ACC112 (cell line): ENCODE measurements at regions not wholly inside any gene's neighbourhood (a gene's known extent, or its start where the extent isn't known, plus 50 kb on each side); places are given as distances from the start of the nearest gene placed in this dataset.
"Not testable (repeated sequence)": the region's sequence is repeated elsewhere in the genome, so short reads cannot be mapped to it uniquely, and the experiment has no call there.

Experiments
- H2AFZ ChIP-seq: fragments of 200-600 bp; sonication (generic); one replicate; pipeline ENCODE4 v1.6.0; 2017; ENCODE audit warnings: antibody characterized with exemption, low read length; ENCODE audit not compliant: unreplicated experiment
- H3K27ac ChIP-seq: fragments of 200-600 bp; sonication (generic); 2 replicates; pipeline ENCODE4 v1.5.1; 2014; ENCODE audit warnings: low read depth, mild to moderate bottlenecking, antibody characterized with exemption, low read length, moderate library complexity
- H3K27me3 ChIP-seq: fragments of 200-600 bp; sonication (generic); 2 replicates; pipeline ENCODE4 v1.6.1; 2014; ENCODE audit warnings: mild to moderate bottlenecking, antibody characterized with exemption, low read length, moderate library complexity, mixed read lengths; ENCODE audit not compliant: insufficient read depth
- H3K36me3 ChIP-seq: fragments of 200-600 bp; sonication (generic); 2 replicates; pipeline ENCODE4 v1.6.1; 2016; ENCODE audit warnings: mild to moderate bottlenecking, antibody characterized with exemption, low read length, moderate library complexity, mixed read lengths; ENCODE audit not compliant: insufficient read depth
- H3K4me1 ChIP-seq: fragments of 200-600 bp; sonication (generic); one replicate; pipeline ENCODE4 v1.6.1; 2016; ENCODE audit warnings: low read length, mixed read lengths; ENCODE audit not compliant: insufficient read depth, unreplicated experiment, control insufficient read depth
- H3K4me3 ChIP-seq: fragments of 200-600 bp; sonication (generic); 2 replicates; pipeline ENCODE4 v1.5.1; 2014; ENCODE audit warnings: mild to moderate bottlenecking, low read depth, low read length
- H3K79me2 ChIP-seq: fragments of 200-600 bp; sonication (generic); one replicate; pipeline ENCODE4 v1.6.0; 2016; ENCODE audit warnings: low read length; ENCODE audit not compliant: control insufficient read depth, unreplicated experiment, insufficient read depth

GRCh38 chr2:194674043-194674442 is 983.0 kb upstream of the SLC39A10 start:
- Histone ChIP-seq H2AFZ (no peak overlapping the region), H3K4me1 (no peaks in the 10 kb centered on the region), H3K79me2 (no peaks in the 10 kb centered on the region), H3K27me3 (no peaks in the 10 kb centered on the region), H3K4me3 (no peak overlapping the region), H3K36me3 (no peaks in the 10 kb centered on the region), H3K27ac (no peak overlapping the region)

- H3K27ac ChIP-seq: no peak overlapping the region
- H2AFZ ChIP-seq: no peak overlapping the region
- H3K27me3 ChIP-seq: no peaks in the 10 kb centered on the region
Measured at GRCh38 chr2:194672994-194673393, 984.0 kb upstream of the SLC39A10 start.

GRCh38 chr2:194661431-194661830 is 995.6 kb upstream of the SLC39A10 start:
- H3K79me2 ChIP-seq: no peaks in the 10 kb centered on the region
- no peak overlapping the region for H3K4me3 ChIP-seq
- H3K27ac ChIP-seq: no peak overlapping the region
- H3K36me3 ChIP-seq: no peaks in the 10 kb centered on the region
- H3K27me3 ChIP-seq: no peaks in the 10 kb centered on the region
- H2AFZ ChIP-seq: no peak overlapping the region
- H3K4me1 ChIP-seq: no peaks in the 10 kb centered on the region

More at GRCh38 chr2:194672994-194673393, 984.0 kb upstream of the SLC39A10 start:
- no peaks in the 10 kb centered on the region for H3K79me2 ChIP-seq
- no peaks in the 10 kb centered on the region for H3K4me1 ChIP-seq
- no peaks in the 10 kb centered on the region for H3K36me3 ChIP-seq
- no peak overlapping the region for H3K4me3 ChIP-seq

- not testable (repeated sequence) for H3K27ac ChIP-seq, H2AFZ ChIP-seq, H3K27me3 ChIP-seq, H3K4me1 ChIP-seq, H3K79me2 ChIP-seq, H3K4me3 ChIP-seq, H3K36me3 ChIP-seq
Measured at GRCh38 chr2:194639057-194639456, 1018.0 kb upstream of the SLC39A10 start.

- H3K4me1 ChIP-seq: no peaks in the 10 kb centered on the region
- H3K79me2 ChIP-seq: no peaks in the 10 kb centered on the region
- H3K27me3 ChIP-seq: no peaks in the 10 kb centered on the region
- H3K36me3 ChIP-seq: no peaks in the 10 kb centered on the region
- H3K27ac ChIP-seq: no peak overlapping the region
- no peak overlapping the region for H2AFZ ChIP-seq
- no peak overlapping the region for H3K4me3 ChIP-seq
Measured at GRCh38 chr2:194621945-194622344, 1035.1 kb upstream of the SLC39A10 start.

GRCh38 chr2:194619366-194619765 is 1037.7 kb upstream of the SLC39A10 start:
- H3K27me3 ChIP-seq: no peaks in the 10 kb centered on the region
- no peak overlapping the region for H2AFZ ChIP-seq
- no peaks in the 10 kb centered on the region for H3K4me1 ChIP-seq
- H3K27ac ChIP-seq: no peak overlapping the region
- no peaks in the 10 kb centered on the region for H3K36me3 ChIP-seq
- H3K4me3 ChIP-seq: no peak overlapping the region
- no peaks in the 10 kb centered on the region for H3K79me2 ChIP-seq

- no peaks in the 10 kb centered on the region for H3K79me2 ChIP-seq
- no peak overlapping the region for H3K4me3 ChIP-seq
- H3K4me1 ChIP-seq: no peaks in the 10 kb centered on the region
- no peak overlapping the region for H2AFZ ChIP-seq
- no peak overlapping the region for H3K27ac ChIP-seq
- H3K36me3 ChIP-seq: no peaks in the 10 kb centered on the region
- H3K27me3 ChIP-seq: no peaks in the 10 kb centered on the region
Measured at GRCh38 chr2:194618432-194618831, 1038.6 kb upstream of the SLC39A10 start.

GRCh38 chr2:194616334-194616733 is 1040.7 kb upstream of the SLC39A10 start:
- H3K4me3 ChIP-seq: no peak overlapping the region
- no peak overlapping the region for H3K27ac ChIP-seq
- H3K79me2 ChIP-seq: no peaks in the 10 kb centered on the region
- no peaks in the 10 kb centered on the region for H3K27me3 ChIP-seq
- no peaks in the 10 kb centered on the region for H3K4me1 ChIP-seq
- H3K36me3 ChIP-seq: no peaks in the 10 kb centered on the region
- no peak overlapping the region for H2AFZ ChIP-seq

GRCh38 chr2:194610297-194610696 is 1046.7 kb upstream of the SLC39A10 start:
- H3K27me3 ChIP-seq: no peaks in the 10 kb centered on the region
- H3K79me2 ChIP-seq: no peaks in the 10 kb centered on the region
- no peaks in the 10 kb centered on the region for H3K4me1 ChIP-seq
- no peak overlapping the region for H3K27ac ChIP-seq
- H2AFZ ChIP-seq: no peak overlapping the region
- no peak overlapping the region for H3K4me3 ChIP-seq
- H3K36me3 ChIP-seq: no peaks in the 10 kb centered on the region

GRCh38 chr2:194603429-194603828 is 1053.6 kb upstream of the SLC39A10 start:
- H3K4me1 ChIP-seq: no peaks in the 10 kb centered on the region
- no peak overlapping the region for H3K4me3 ChIP-seq
- no peak overlapping the region for H2AFZ ChIP-seq
- H3K27me3 ChIP-seq: no peaks in the 10 kb centered on the region
- H3K79me2 ChIP-seq: no peaks in the 10 kb centered on the region
- H3K27ac ChIP-seq: no peak overlapping the region
- H3K36me3 ChIP-seq: no peaks in the 10 kb centered on the region

GRCh38 chr2:194602750-194603149 is 1054.3 kb upstream of the SLC39A10 start:
- H3K36me3 ChIP-seq: no peaks in the 10 kb centered on the region
- H3K79me2 ChIP-seq: no peaks in the 10 kb centered on the region
- no peaks in the 10 kb centered on the region for H3K27me3 ChIP-seq
- H2AFZ ChIP-seq: no peak overlapping the region
- H3K4me1 ChIP-seq: no peaks in the 10 kb centered on the region
- H3K4me3 ChIP-seq: no peak overlapping the region
- H3K27ac ChIP-seq: no peak overlapping the region
